Liver (tissue), 3 donors: ENCODE measurements at regions not wholly inside any gene's neighbourhood (a gene's known extent, or its start where the extent isn't known, plus 50 kb on each side); places are given as distances from the start of the nearest gene placed in this dataset.

Source experiments
- EGR1 ChIP-seq, 2 donors: IDR thresholded peaks; 2 replicates each; pipeline ENCODE4 v1.6.1; 2016 to 2018; ENCODE audit warnings: antibody characterized with exemption in 2 of 2, low read depth in 2 of 2
- FOXA1 ChIP-seq: IDR thresholded peaks from 2 replicates; pipeline ENCODE4 v1.6.1; 2016; ENCODE audit warnings: antibody characterized with exemption
- FOXA2 ChIP-seq: IDR thresholded peaks from 2 replicates; pipeline ENCODE4 v1.6.1; 2016; ENCODE audit warnings: antibody characterized with exemption
- GABPA ChIP-seq, 2 donors: IDR thresholded peaks in 1 of 2; conservative IDR thresholded peaks in 1 of 2; 2 replicates each; pipeline ENCODE4 v1.6.1; 2016; ENCODE audit warnings: antibody characterized with exemption in 2 of 2, mild to moderate bottlenecking in 1 of 2, moderate library complexity in 1 of 2
- HNF4G ChIP-seq: IDR thresholded peaks from 2 replicates; pipeline ENCODE4 v1.6.1; 2016; ENCODE audit warnings: antibody characterized with exemption
- JUND ChIP-seq, 2 donors: IDR thresholded peaks; 2 replicates each; pipeline ENCODE4 v1.6.1; 2016; ENCODE audit warnings: antibody characterized with exemption in 2 of 2
- RAD21 ChIP-seq, 2 donors: IDR thresholded peaks; 2 replicates each; pipeline ENCODE4 v1.6.1; 2016; ENCODE audit warnings: antibody characterized with exemption in 2 of 2, mild to moderate bottlenecking in 2 of 2
- TAF1 ChIP-seq: conservative IDR thresholded peaks from 2 replicates; pipeline ENCODE4 v1.6.1; 2016; ENCODE audit warnings: antibody characterized with exemption, mild to moderate bottlenecking
- YY1 ChIP-seq: IDR thresholded peaks from 2 replicates; pipeline ENCODE4 v1.6.1; 2016; ENCODE audit warnings: antibody characterized with exemption, mild to moderate bottlenecking
- TF ChIP-seq, protein P1 (sequence below): fragments of 150-350 bp; IDR thresholded peaks from 2 replicates; pipeline ENCODE4 v1.5.1; 2017; ENCODE audit warnings: improper control_type of control experiment, low read depth, low read length; ENCODE audit not compliant: missing input control
- TF ChIP-seq, protein P2 (sequence below): IDR thresholded peaks from 2 replicates; pipeline ENCODE4 v1.6.1; 2016; ENCODE audit warnings: antibody characterized with exemption
- TF ChIP-seq, protein P3 (sequence below): IDR thresholded peaks from 2 replicates; pipeline ENCODE4 v1.6.1; 2016; ENCODE audit warnings: antibody characterized with exemption
- TF ChIP-seq, protein P4 (sequence below): IDR thresholded peaks from 2 replicates; pipeline ENCODE4 v1.6.1; 2016; ENCODE audit warnings: antibody characterized with exemption
- TF ChIP-seq, protein P5 (sequence below): IDR thresholded peaks from 2 replicates; pipeline ENCODE4 v1.6.1; 2016; ENCODE audit warnings: antibody characterized with exemption, mild to moderate bottlenecking
- donor health status: healthy.
- donor health status: healthy.

DNA sequence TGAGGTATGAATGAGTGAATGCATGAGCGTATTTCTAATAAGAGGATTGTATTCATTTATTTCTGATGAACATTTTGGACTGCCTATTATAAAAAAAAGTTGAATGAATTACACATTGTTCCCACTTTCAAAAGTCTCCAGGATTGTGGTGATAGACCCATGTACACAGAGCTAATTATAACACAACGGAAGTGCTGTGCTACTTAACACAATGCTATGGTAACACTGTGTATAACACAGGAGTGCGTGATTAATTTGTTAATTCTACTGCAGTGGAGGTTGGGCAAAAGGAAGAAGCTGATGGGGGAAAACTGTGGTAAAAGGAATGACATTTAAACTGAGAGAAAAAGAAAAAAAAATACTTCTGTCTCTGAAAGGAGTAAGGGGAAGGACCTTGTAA is 147.8 kb upstream of the MEF2C start:
- TF ChIP-seq, protein P1, sequence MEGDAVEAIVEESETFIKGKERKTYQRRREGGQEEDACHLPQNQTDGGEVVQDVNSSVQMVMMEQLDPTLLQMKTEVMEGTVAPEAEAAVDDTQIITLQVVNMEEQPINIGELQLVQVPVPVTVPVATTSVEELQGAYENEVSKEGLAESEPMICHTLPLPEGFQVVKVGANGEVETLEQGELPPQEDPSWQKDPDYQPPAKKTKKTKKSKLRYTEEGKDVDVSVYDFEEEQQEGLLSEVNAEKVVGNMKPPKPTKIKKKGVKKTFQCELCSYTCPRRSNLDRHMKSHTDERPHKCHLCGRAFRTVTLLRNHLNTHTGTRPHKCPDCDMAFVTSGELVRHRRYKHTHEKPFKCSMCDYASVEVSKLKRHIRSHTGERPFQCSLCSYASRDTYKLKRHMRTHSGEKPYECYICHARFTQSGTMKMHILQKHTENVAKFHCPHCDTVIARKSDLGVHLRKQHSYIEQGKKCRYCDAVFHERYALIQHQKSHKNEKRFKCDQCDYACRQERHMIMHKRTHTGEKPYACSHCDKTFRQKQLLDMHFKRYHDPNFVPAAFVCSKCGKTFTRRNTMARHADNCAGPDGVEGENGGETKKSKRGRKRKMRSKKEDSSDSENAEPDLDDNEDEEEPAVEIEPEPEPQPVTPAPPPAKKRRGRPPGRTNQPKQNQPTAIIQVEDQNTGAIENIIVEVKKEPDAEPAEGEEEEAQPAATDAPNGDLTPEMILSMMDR, result no peak
- TF ChIP-seq, protein P2, sequence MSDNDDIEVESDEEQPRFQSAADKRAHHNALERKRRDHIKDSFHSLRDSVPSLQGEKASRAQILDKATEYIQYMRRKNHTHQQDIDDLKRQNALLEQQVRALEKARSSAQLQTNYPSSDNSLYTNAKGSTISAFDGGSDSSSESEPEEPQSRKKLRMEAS, result no peak
- TF ChIP-seq, protein P3, sequence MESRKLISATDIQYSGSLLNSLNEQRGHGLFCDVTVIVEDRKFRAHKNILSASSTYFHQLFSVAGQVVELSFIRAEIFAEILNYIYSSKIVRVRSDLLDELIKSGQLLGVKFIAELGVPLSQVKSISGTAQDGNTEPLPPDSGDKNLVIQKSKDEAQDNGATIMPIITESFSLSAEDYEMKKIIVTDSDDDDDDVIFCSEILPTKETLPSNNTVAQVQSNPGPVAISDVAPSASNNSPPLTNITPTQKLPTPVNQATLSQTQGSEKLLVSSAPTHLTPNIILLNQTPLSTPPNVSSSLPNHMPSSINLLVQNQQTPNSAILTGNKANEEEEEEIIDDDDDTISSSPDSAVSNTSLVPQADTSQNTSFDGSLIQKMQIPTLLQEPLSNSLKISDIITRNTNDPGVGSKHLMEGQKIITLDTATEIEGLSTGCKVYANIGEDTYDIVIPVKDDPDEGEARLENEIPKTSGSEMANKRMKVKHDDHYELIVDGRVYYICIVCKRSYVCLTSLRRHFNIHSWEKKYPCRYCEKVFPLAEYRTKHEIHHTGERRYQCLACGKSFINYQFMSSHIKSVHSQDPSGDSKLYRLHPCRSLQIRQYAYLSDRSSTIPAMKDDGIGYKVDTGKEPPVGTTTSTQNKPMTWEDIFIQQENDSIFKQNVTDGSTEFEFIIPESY, result no peak
- TF ChIP-seq GABPA (IDR thresholded peaks at IDR 0.05 in 1 of 2, conservative IDR thresholded peaks at IDR 0.05 in 1 of 2), result no peak
- no peak for TF ChIP-seq YY1
- no peak for TF ChIP-seq HNF4G
- no peak for TF ChIP-seq TAF1
- no peak for TF ChIP-seq RAD21 (IDR thresholded peaks at IDR 0.05)
- TF ChIP-seq, protein P4, sequence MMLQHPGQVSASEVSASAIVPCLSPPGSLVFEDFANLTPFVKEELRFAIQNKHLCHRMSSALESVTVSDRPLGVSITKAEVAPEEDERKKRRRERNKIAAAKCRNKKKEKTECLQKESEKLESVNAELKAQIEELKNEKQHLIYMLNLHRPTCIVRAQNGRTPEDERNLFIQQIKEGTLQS, result no peak
- TF ChIP-seq FOXA2, result no peak
- no peak for TF ChIP-seq FOXA1
- no peak for TF ChIP-seq JUND (IDR thresholded peaks at IDR 0.05)
- TF ChIP-seq, protein P5, sequence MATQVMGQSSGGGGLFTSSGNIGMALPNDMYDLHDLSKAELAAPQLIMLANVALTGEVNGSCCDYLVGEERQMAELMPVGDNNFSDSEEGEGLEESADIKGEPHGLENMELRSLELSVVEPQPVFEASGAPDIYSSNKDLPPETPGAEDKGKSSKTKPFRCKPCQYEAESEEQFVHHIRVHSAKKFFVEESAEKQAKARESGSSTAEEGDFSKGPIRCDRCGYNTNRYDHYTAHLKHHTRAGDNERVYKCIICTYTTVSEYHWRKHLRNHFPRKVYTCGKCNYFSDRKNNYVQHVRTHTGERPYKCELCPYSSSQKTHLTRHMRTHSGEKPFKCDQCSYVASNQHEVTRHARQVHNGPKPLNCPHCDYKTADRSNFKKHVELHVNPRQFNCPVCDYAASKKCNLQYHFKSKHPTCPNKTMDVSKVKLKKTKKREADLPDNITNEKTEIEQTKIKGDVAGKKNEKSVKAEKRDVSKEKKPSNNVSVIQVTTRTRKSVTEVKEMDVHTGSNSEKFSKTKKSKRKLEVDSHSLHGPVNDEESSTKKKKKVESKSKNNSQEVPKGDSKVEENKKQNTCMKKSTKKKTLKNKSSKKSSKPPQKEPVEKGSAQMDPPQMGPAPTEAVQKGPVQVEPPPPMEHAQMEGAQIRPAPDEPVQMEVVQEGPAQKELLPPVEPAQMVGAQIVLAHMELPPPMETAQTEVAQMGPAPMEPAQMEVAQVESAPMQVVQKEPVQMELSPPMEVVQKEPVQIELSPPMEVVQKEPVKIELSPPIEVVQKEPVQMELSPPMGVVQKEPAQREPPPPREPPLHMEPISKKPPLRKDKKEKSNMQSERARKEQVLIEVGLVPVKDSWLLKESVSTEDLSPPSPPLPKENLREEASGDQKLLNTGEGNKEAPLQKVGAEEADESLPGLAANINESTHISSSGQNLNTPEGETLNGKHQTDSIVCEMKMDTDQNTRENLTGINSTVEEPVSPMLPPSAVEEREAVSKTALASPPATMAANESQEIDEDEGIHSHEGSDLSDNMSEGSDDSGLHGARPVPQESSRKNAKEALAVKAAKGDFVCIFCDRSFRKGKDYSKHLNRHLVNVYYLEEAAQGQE, result no peak
- no peak for TF ChIP-seq EGR1 (IDR thresholded peaks at IDR 0.05; ENCODE audit: low read depth in 2 of 2)
